IMR-90 (cell line): ENCODE measurements at regions not wholly inside any gene's neighbourhood (a gene's known extent, or its start where the extent isn't known, plus 50 kb on each side); places are given as distances from the start of the nearest gene placed in this dataset.

Source experiments
- BHLHE40 ChIP-seq: fragments of 150-350 bp; IDR thresholded peaks from 2 replicates; pipeline ENCODE4 v1.6.1; 2016; ENCODE audit warnings: mild to moderate bottlenecking, low read depth, low read length
- CEBPB ChIP-seq: IDR thresholded peaks from 2 replicates; pipeline ENCODE4 v1.6.1; 2012; ENCODE audit warnings: low read depth, low read length, improper control_type of control experiment
- CTCF ChIP-seq: conservative IDR thresholded peaks from 2 replicates; pipeline ENCODE4 v1.5.1; 2012; ENCODE audit warnings: mild to moderate bottlenecking, low read depth, low read length, improper control_type of control experiment
- FOS ChIP-seq: fragments of 150-350 bp; IDR thresholded peaks from 2 replicates; pipeline ENCODE4 v1.6.1; 2016; ENCODE audit warnings: low read depth, low read length
- MAFK ChIP-seq: IDR thresholded peaks from 2 replicates; pipeline ENCODE4 v1.6.1; 2012; ENCODE audit warnings: low read depth, low read length, improper control_type of control experiment
- NFE2L2 ChIP-seq: fragments of 150-350 bp; IDR thresholded peaks from 2 replicates; pipeline ENCODE4 v1.6.1; 2016; ENCODE audit warnings: low read depth, mild to moderate bottlenecking, low read length
- POLR2A ChIP-seq: IDR thresholded peaks from 2 replicates; pipeline ENCODE4 v1.6.1; 2012; ENCODE audit warnings: mild to moderate bottlenecking, low read depth, low read length
- RAD21 ChIP-seq: IDR thresholded peaks from 2 replicates; pipeline ENCODE4 v1.6.1; 2012; ENCODE audit warnings: low read length, improper control_type of control experiment
- RCOR1 ChIP-seq: IDR thresholded peaks from 2 replicates; pipeline ENCODE4 v1.6.1; 2012; ENCODE audit warnings: mild to moderate bottlenecking, low read length, improper control_type of control experiment; ENCODE audit not compliant: insufficient replicate concordance
- SMC3 ChIP-seq: fragments of 150-350 bp; IDR thresholded peaks from 2 replicates; pipeline ENCODE4 v1.6.1; 2016; ENCODE audit warnings: low read depth, mild to moderate bottlenecking, antibody characterized with exemption, low read length, moderate library complexity

GRCh38 chrX:115437841-115438595, 123.0 kb upstream of the PLS3 start:
- no peak for TF ChIP-seq CTCF
- no peak for TF ChIP-seq POLR2A
- no peak for TF ChIP-seq CEBPB
- TF ChIP-seq RCOR1, result no peak
- TF ChIP-seq FOS, result no peak
- TF ChIP-seq SMC3, result no peak
- TF ChIP-seq NFE2L2, result no peak
- TF ChIP-seq MAFK, result no peak
- TF ChIP-seq BHLHE40, result no peak
- no peak for TF ChIP-seq RAD21
